ENCODE measurements at regions not wholly inside any gene's neighbourhood (a gene's known extent, or its start where the extent isn't known, plus 50 kb on each side); places are given as distances from the start of the nearest gene placed in this dataset.

DNA sequence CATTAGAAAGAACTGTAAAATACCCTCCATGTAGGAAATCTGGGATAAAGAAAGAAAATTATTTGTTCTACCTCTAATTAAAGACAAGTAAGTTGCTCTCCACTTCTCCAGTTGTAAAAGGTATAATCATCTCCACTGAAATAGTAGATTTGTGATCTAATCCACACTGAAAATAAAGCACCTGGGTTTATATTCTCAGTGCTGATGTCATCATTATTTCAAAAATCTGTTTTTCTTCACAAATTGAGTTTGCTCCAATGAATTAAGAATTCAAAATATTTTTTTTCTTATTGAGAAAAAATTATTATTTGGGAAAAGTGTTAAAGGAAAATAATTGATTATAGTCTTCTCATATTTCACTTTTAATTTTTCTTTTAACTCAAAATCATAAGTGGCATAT, 869.2 kb downstream of the SLC16A7 start:
- Mint-ChIP-seq H3K4me3 (no peak overlapping the region), H3K27ac (no peak overlapping the region), H3K4me1 (no peaks in the 10 kb centered on the region), H3K27me3 (ENCODE audit: low read depth in 3 of 3) (peaks cover 0 to 1% (median 0%) of the 10 kb centered on the region in 3 donors), H3K9me3 (peaks cover 0 to 27% (median 12%) of the 10 kb centered on the region in 6 donors), H3K36me3 (no peaks in the 10 kb centered on the region)
- no peak for DNase-seq

DNA sequence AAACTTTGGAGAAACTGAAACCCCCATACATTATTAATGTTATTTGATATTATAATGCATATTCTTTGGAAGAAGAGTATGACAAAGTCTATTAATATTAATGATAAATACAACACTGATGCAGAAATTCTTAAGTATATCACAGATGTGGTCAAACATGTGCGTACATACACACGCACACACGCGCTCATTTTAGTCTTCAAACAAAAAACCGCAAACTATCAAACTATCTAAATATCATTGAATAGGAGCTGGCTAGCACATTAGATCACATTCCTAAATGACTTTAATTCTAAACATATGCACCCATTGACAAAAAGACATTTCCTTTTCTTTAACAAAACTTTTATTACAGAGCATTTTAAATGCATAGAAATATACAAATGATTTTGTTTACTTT, 872.7 kb downstream of the SLC16A7 start:
- Mint-ChIP-seq H3K4me3 (no peak overlapping the region), H3K36me3 (no peaks in the 10 kb centered on the region), H3K27ac (no peak overlapping the region), H3K9me3 (peaks cover 0 to 20% (median 11%) of the 10 kb centered on the region in 6 donors), H3K4me1 (no peaks in the 10 kb centered on the region), H3K27me3 (ENCODE audit: low read depth in 3 of 3) (no peaks in the 10 kb centered on the region)
- no peak for DNase-seq

DNA sequence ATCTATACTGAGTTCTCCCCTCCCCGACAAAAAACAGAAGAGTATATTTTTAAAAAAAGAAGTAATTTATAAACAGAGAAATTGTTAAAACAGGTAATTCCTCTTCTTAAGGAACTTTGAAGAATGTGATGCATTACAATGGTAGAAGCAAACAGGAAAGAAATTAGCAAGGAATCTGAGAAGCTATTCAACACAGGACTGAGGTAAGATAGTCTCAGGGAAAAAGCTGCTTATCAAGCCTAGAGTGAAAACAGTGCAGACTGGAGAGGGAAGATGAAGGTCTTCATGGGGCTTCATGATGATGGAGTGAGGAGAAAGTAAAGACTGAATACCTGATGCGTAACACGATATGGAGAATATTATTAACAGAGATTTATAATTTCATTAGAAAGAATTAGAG, 880.0 kb downstream of the SLC16A7 start:
- H3K4me1 Mint-ChIP-seq = no peaks in the 10 kb centered on the region
- no peak for DNase-seq
- H3K27me3 Mint-ChIP-seq (ENCODE audit: low read depth in 3 of 3) = no peaks in the 10 kb centered on the region
- H3K4me3 Mint-ChIP-seq = peak overlapping the region in 1 of 5 donors; percentile 12
- H3K27ac Mint-ChIP-seq = no peak overlapping the region
- H3K36me3 Mint-ChIP-seq = no peaks in the 10 kb centered on the region
- H3K9me3 Mint-ChIP-seq = peaks cover 7 to 25% (median 19%) of the 10 kb centered on the region in 6 donors

DNA sequence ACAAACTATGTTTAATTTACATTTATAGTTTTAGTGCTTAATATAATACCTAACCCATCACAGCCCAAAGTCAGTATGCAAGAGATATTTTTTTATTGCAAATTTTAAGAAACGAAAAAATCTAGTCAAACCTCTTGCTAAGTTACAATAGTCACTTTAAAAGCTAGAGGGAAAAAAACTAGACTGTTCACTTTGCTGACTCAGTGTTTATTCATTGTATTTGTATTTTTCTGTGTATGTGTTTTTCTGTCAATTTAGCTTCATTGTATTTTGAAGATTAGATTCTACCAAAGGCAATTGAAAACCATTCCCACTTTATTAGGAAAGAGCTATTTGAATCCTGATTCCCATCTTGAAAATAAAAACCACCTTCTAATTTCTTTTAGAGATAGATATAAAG, 891.5 kb downstream of the SLC16A7 start:
- H3K27ac Mint-ChIP-seq = no peak overlapping the region
- peaks cover 2 to 50% (median 20%) of the 10 kb centered on the region in 6 donors for H3K9me3 Mint-ChIP-seq
- H3K4me1 Mint-ChIP-seq = no peaks in the 10 kb centered on the region
- H3K4me3 Mint-ChIP-seq = no peak overlapping the region
- H3K36me3 Mint-ChIP-seq = no peaks in the 10 kb centered on the region
- peaks cover 0 to 3% (median 1%) of the 10 kb centered on the region in 3 donors for H3K27me3 Mint-ChIP-seq (ENCODE audit: low read depth in 3 of 3)
- DNase-seq = no peak

- no peaks in the 10 kb centered on the region for H3K36me3 Mint-ChIP-seq
- no peak overlapping the region for H3K4me3 Mint-ChIP-seq
- no peaks in the 10 kb centered on the region for H3K4me1 Mint-ChIP-seq
- H3K9me3 Mint-ChIP-seq = peaks cover 0 to 35% (median 17%) of the 10 kb centered on the region in 6 donors
- no peak overlapping the region for H3K27ac Mint-ChIP-seq
- no peak for DNase-seq
- peaks cover 0 to 3% (median 0%) of the 10 kb centered on the region in 3 donors for H3K27me3 Mint-ChIP-seq (ENCODE audit: low read depth in 3 of 3)
These were observed 893.2 kb downstream of the SLC16A7 start for GRCh38 chr12:60489071-60489470.

DNA sequence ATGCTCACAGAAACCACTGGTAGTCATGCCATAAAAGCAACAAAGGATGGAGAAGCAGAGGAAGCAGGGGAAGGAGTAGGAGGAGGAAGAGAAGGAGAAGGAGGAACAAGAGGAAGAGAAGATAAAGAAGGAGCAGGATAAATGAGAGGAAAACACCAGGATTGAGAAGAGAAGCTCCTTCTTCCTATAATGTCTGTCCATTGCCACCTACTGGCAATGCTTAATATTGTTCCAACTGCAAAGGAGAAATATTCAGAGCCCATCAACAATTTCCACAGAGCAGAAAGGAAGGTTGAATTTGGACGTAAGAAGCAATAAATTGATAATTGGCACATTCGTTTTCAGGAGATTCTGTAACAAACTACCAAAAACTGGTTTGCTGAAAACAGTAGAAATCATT, 898.4 kb downstream of the SLC16A7 start:
- Mint-ChIP-seq H3K36me3 (no peaks in the 10 kb centered on the region), H3K4me1 (no peaks in the 10 kb centered on the region), H3K4me3 (no peak overlapping the region), H3K27me3 (ENCODE audit: low read depth in 3 of 3) (no peaks in the 10 kb centered on the region), H3K27ac (no peak overlapping the region), H3K9me3 (peaks cover 3 to 32% (median 12%) of the 10 kb centered on the region in 6 donors)
- no peak for DNase-seq

GRCh38 chr12:60498656-60499055, 902.8 kb downstream of the SLC16A7 start:
- DNase-seq = no peak
- Mint-ChIP-seq H3K27me3 (ENCODE audit: low read depth in 3 of 3) (no peaks in the 10 kb centered on the region), H3K27ac (no peak overlapping the region), H3K4me1 (no peaks in the 10 kb centered on the region), H3K4me3 (no peak overlapping the region), H3K36me3 (no peaks in the 10 kb centered on the region), H3K9me3 (peaks cover 7 to 29% (median 16%) of the 10 kb centered on the region in 6 donors)

DNA sequence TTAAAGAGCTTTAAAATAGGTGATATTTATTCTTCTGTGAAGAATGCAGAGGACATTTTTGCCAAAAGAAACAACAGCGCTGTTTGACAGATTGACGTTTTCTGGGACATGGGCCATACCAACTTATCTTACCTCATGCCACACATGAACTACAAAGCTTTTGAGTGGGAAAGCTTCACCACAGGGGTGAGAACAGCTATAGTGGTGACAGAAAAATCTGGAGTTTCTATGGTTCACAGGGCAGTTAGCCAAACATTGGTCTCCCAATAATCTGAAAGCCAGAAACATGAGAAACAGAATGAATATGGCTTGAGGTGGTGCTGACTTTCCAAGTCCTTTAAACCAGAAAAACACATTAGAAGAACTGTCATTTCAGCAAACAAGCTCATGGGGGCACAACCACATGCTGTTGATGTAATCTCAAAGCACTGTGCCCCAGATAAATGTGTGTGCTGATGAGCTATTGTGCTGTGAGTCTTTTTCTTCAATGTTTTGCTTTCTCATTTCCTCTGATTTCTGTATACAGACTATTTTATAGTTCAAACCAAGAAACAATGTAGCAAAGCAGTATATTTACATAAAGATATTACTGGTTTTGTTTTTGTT, 905.4 kb downstream of the SLC16A7 start:
- peaks cover 7 to 25% (median 15%) of the 10 kb centered on the region in 6 donors for H3K9me3 Mint-ChIP-seq
- H3K27ac Mint-ChIP-seq = no peak overlapping the region
- no peaks in the 10 kb centered on the region for H3K27me3 Mint-ChIP-seq (ENCODE audit: low read depth in 3 of 3)
- no peak for DNase-seq
- no peaks in the 10 kb centered on the region for H3K4me1 Mint-ChIP-seq
- H3K4me3 Mint-ChIP-seq = no peak overlapping the region
- no peaks in the 10 kb centered on the region for H3K36me3 Mint-ChIP-seq

GRCh38 chr12:60522684-60523400, 927.0 kb downstream of the SLC16A7 start:
- H3K4me1 Mint-ChIP-seq = no peaks in the 10 kb centered on the region
- H3K27me3 Mint-ChIP-seq (ENCODE audit: low read depth in 3 of 3) = peaks cover 0 to 4% (median 0%) of the 10 kb centered on the region in 3 donors
- H3K9me3 Mint-ChIP-seq = peaks cover 5 to 33% (median 24%) of the 10 kb centered on the region in 6 donors
- H3K27ac Mint-ChIP-seq = no peak overlapping the region
- DNase-seq = no peak
- H3K4me3 Mint-ChIP-seq = no peak overlapping the region
- H3K36me3 Mint-ChIP-seq = no peaks in the 10 kb centered on the region

- DNase-seq = no peak
- H3K4me3 Mint-ChIP-seq = no peak overlapping the region
- H3K4me1 Mint-ChIP-seq = no peaks in the 10 kb centered on the region
- H3K36me3 Mint-ChIP-seq = no peaks in the 10 kb centered on the region
- H3K9me3 Mint-ChIP-seq = peaks cover 12 to 46% (median 22%) of the 10 kb centered on the region in 6 donors
- peaks cover 0 to 4% (median 0%) of the 10 kb centered on the region in 3 donors for H3K27me3 Mint-ChIP-seq (ENCODE audit: low read depth in 3 of 3)
- H3K27ac Mint-ChIP-seq = no peak overlapping the region
These were observed 933.4 kb downstream of the SLC16A7 start for GRCh38 chr12:60529261-60529660.

GRCh38 chr12:60529723-60530122, 933.9 kb downstream of the SLC16A7 start:
- no peak for DNase-seq
- Mint-ChIP-seq H3K27ac (no peak overlapping the region), H3K27me3 (ENCODE audit: low read depth in 3 of 3) (peaks cover 0 to 4% (median 0%) of the 10 kb centered on the region in 3 donors), H3K4me3 (no peak overlapping the region), H3K4me1 (no peaks in the 10 kb centered on the region), H3K36me3 (no peaks in the 10 kb centered on the region), H3K9me3 (peaks cover 12 to 46% (median 23%) of the 10 kb centered on the region in 6 donors)

- Mint-ChIP-seq H3K27ac (no peak overlapping the region), H3K36me3 (no peaks in the 10 kb centered on the region), H3K4me1 (no peaks in the 10 kb centered on the region), H3K4me3 (no peak overlapping the region), H3K9me3 (peaks cover 5 to 32% (median 16%) of the 10 kb centered on the region in 6 donors), H3K27me3 (ENCODE audit: low read depth in 3 of 3) (no peaks in the 10 kb centered on the region)
- no peak for DNase-seq
These were observed 939.5 kb downstream of the SLC16A7 start for GRCh38 chr12:60535363-60535762.

DNA sequence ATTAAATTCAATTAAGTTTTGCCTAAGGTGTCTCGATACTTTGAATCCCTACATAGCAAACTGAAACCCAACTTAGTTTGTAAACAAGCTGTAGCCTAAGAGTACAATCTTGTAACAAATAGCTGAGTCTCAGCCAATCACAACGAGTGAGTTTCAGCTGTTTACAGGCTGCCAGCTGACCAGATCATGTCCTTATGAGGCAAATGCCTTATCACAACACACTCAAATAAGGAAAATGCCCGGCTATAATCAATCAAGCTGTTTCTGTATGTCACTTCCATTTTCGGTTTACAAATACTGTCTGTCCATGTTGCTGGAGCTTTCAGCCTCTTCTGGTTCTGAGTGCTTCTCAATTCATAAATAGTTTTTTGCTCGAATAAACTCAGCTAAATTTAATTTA, 943.8 kb downstream of the SLC16A7 start:
- no peaks in the 10 kb centered on the region for H3K4me1 Mint-ChIP-seq
- H3K9me3 Mint-ChIP-seq = peaks cover 0 to 30% (median 21%) of the 10 kb centered on the region in 6 donors
- no peak for DNase-seq
- no peaks in the 10 kb centered on the region for H3K36me3 Mint-ChIP-seq
- no peaks in the 10 kb centered on the region for H3K27me3 Mint-ChIP-seq (ENCODE audit: low read depth in 3 of 3)
- no peak overlapping the region for H3K4me3 Mint-ChIP-seq
- no peak overlapping the region for H3K27ac Mint-ChIP-seq

- DNase-seq = no peak
- Mint-ChIP-seq H3K9me3 (peaks cover 2 to 54% (median 32%) of the 10 kb centered on the region in 6 donors), H3K4me3 (no peak overlapping the region), H3K27me3 (ENCODE audit: low read depth in 3 of 3) (no peaks in the 10 kb centered on the region), H3K27ac (no peak overlapping the region), H3K36me3 (no peaks in the 10 kb centered on the region), H3K4me1 (no peaks in the 10 kb centered on the region)
These were observed 973.1 kb downstream of the SLC16A7 start for GRCh38 chr12:60568914-60569313.

Data from immature natural killer cell (primary cell).